Vagina (tissue), 2 donors: ENCODE measurements at regions not wholly inside any gene's neighbourhood (a gene's known extent, or its start where the extent isn't known, plus 50 kb on each side); places are given as distances from the start of the nearest gene placed in this dataset.
"Not testable (repeated sequence)": the region's sequence is repeated elsewhere in the genome, so short reads cannot be mapped to it uniquely, and the experiment has no call there.

Source experiments
- DNase-seq, 2 donors: peaks; one replicate each; pipeline ENCODE4 v3.0.0-alpha.2; 2017; ENCODE audit errors: extremely low spot score in 2 of 2
- H3K27ac ChIP-seq: fragments of 200-600 bp; sonication (generic); one replicate; pipeline ENCODE4 v1.5.1; 2019
- H3K27me3 ChIP-seq: fragments of 200-600 bp; sonication (generic); one replicate; pipeline ENCODE4 v1.5.1; 2019
- H3K36me3 ChIP-seq, 2 donors: fragments of 200-600 bp; sonication (generic); one replicate each; pipeline ENCODE4 v1.5.1; 2017 to 2019
- H3K4me1 ChIP-seq: fragments of 200-600 bp; sonication (generic); one replicate; pipeline ENCODE4 v1.5.1; 2019
- H3K4me3 ChIP-seq, 2 donors: fragments of 200-600 bp; sonication (generic); 1 replicate in 1 of 2; 2 replicates in 1 of 2; pipeline ENCODE4 v1.5.1; 2016 to 2019
- H3K9me3 ChIP-seq: fragments of 200-600 bp; sonication (generic); one replicate; pipeline ENCODE4 v1.5.1; 2019
- POLR2A ChIP-seq, 2 donors: fragments of 450-650 bp; IDR thresholded peaks; one replicate each; pipeline ENCODE4 v1.6.1; 2017; ENCODE audit warnings: antibody characterized with exemption in 2 of 2, mild to moderate bottlenecking in 2 of 2, moderate library complexity in 2 of 2
- POLR2AphosphoS5 ChIP-seq, 2 donors: sonication (generic); formaldehyde crosslinking; IDR thresholded peaks; one replicate each; pipeline ENCODE4 v1.9.0; 2017; ENCODE audit warnings: antibody characterized with exemption in 2 of 2, mild to moderate bottlenecking in 2 of 2, low read depth in 1 of 2; ENCODE audit not compliant: insufficient read depth in 1 of 2
- intact Hi-C: fragments of 100-400 bp; cut with DNase I; formaldehyde crosslinking; loops from one replicate; pipeline ENCODE4 v1.15.1; 2023
- TF ChIP-seq, protein P1 (sequence below), 3 experiments: fragments of 450-650 bp in 2 of 3; fragments of 200-600 bp in 1 of 3; sonication (generic) in 1 of 3; IDR thresholded peaks; one replicate each; pipeline ENCODE4 v1.5.1; 2017 to 2019; ENCODE audit warnings: antibody characterized with exemption in 3 of 3, mild to moderate bottlenecking in 2 of 3, moderate library complexity in 2 of 3

DNA sequence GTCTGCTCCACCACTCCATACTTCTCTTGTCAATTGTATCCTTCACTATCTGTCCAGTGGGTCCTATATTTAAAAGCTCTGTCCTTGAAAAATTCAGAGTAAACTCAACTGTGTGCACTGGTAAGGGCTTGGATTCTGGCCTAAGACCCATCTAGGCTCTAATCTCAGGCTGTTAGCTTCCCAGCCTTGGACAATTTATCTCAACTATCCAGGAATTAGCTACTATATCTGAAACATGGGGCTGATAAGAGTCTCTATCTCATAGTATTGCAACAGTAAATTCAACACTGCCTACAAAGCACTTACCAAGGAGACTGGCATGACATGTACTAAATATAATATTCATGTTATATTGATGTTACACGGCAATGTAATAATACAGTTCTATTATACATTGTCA lies 303.4 kb downstream of the XPNPEP1 start:
- Histone ChIP-seq H3K27ac (no peak overlapping the region), H3K36me3 (no peaks in the 10 kb centered on the region), H3K4me3 (no peak overlapping the region), H3K4me1 (no peaks in the 10 kb centered on the region), H3K9me3 (no peaks in the 10 kb centered on the region), H3K27me3 (no peaks in the 10 kb centered on the region)
- intact Hi-C loops = no loop called here
- TF ChIP-seq, protein P1, sequence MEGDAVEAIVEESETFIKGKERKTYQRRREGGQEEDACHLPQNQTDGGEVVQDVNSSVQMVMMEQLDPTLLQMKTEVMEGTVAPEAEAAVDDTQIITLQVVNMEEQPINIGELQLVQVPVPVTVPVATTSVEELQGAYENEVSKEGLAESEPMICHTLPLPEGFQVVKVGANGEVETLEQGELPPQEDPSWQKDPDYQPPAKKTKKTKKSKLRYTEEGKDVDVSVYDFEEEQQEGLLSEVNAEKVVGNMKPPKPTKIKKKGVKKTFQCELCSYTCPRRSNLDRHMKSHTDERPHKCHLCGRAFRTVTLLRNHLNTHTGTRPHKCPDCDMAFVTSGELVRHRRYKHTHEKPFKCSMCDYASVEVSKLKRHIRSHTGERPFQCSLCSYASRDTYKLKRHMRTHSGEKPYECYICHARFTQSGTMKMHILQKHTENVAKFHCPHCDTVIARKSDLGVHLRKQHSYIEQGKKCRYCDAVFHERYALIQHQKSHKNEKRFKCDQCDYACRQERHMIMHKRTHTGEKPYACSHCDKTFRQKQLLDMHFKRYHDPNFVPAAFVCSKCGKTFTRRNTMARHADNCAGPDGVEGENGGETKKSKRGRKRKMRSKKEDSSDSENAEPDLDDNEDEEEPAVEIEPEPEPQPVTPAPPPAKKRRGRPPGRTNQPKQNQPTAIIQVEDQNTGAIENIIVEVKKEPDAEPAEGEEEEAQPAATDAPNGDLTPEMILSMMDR (IDR thresholded peaks at IDR 0.05) = no peak
- TF ChIP-seq POLR2A (IDR thresholded peaks at IDR 0.05) = no peak
- TF ChIP-seq POLR2AphosphoS5 (IDR thresholded peaks at IDR 0.05; ENCODE audit: insufficient read depth in 1 of 2, low read depth in 1 of 2) = no peak
- no peak for DNase-seq

DNA sequence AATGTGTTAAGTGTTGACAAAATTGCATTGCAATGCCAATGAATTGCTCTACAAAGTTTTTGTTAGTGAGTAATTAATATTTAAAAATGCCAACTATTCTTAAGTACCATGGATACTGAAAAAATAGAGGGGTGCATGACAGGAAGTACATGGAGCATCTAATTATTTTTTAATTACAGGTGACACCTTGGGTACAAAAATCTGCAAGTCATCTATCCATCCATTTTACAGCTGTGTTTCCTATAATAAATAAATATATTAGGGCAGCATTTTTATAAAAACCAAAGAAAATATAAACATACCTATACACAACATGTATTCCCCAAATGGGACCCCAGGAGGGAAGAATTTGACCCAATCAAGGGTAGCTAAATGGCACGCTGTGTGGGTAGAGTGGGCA lies 304.6 kb downstream of the XPNPEP1 start:
- Histone ChIP-seq H3K4me3 (no peak overlapping the region), H3K27ac (no peak overlapping the region), H3K4me1 (no peaks in the 10 kb centered on the region), H3K36me3 (no peaks in the 10 kb centered on the region), H3K9me3 (no peaks in the 10 kb centered on the region), H3K27me3 (no peaks in the 10 kb centered on the region)
- TF ChIP-seq, protein P1 (IDR thresholded peaks at IDR 0.05) = no peak
- TF ChIP-seq POLR2AphosphoS5 (IDR thresholded peaks at IDR 0.05; ENCODE audit: insufficient read depth in 1 of 2, low read depth in 1 of 2) = no peak
- no peak for TF ChIP-seq POLR2A (IDR thresholded peaks at IDR 0.05)
- intact Hi-C loops = no loop called here
- no peak for DNase-seq

DNA sequence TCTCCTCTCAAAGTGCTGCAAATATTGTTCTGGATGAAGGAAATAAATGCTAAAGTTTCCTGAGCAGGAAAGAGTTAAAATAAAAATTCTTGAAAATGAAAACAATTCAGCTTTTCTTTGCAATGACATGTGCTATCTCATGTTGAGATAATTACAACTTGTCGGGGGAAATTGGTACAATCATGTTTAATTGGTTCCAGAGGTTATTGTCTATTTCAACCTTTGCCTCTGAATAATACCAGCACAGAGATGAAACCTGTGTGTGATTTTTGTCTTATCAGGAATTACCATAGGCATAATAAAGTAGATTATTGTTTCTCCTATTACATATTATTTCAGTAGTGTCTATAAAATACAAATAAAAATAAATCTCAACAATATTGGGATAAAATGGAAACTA lies 305.0 kb downstream of the XPNPEP1 start:
- intact Hi-C loops = no loop called here
- Histone ChIP-seq H3K27me3 (no peaks in the 10 kb centered on the region), H3K4me1 (no peaks in the 10 kb centered on the region), H3K9me3 (no peaks in the 10 kb centered on the region), H3K27ac (no peak overlapping the region), H3K4me3 (no peak overlapping the region), H3K36me3 (no peaks in the 10 kb centered on the region)
- DNase-seq = no peak
- TF ChIP-seq POLR2A (IDR thresholded peaks at IDR 0.05) (no peak), POLR2AphosphoS5 (IDR thresholded peaks at IDR 0.05; ENCODE audit: insufficient read depth in 1 of 2, low read depth in 1 of 2) (no peak)
- TF ChIP-seq, protein P1 (IDR thresholded peaks at IDR 0.05) = no peak

DNA sequence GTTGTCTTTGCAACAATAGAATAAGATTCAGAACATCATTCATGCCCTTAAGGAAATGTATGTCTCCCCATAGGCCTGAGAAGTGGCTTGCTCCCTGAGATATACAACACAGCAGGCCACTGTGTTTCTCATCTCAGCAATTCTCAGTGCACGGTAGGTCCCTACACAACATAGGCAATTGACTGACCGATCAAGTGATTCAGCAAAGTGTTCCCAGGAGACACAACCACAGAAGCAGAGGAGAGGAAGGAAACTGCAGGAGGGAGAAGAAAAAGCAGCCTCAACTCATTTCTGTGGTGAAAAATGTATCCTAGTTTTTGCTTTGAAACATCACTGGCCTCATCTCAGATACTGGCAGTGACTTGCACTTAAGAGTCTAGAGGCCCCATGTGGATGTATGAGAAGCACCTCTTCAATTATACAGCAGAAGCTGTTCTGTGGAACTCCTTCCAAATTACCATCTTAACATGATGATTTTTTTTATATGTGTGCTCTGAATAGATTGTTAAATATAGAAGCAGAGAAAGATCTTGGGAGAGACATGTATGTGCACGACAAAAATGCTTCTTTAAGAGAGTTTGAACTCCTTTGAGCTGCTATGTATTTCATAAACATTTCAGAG lies 306.8 kb downstream of the XPNPEP1 start:
- no peak overlapping the region for H3K27ac ChIP-seq
- H3K27me3 ChIP-seq = no peaks in the 10 kb centered on the region
- H3K36me3 ChIP-seq = no peaks in the 10 kb centered on the region
- H3K4me1 ChIP-seq = no peaks in the 10 kb centered on the region
- no peak overlapping the region for H3K4me3 ChIP-seq
- intact Hi-C loops = no loop called here
- no peaks in the 10 kb centered on the region for H3K9me3 ChIP-seq
- no peak for DNase-seq
- TF ChIP-seq, protein P1 (IDR thresholded peaks at IDR 0.05) = no peak
- TF ChIP-seq POLR2AphosphoS5 (IDR thresholded peaks at IDR 0.05; ENCODE audit: insufficient read depth in 1 of 2, low read depth in 1 of 2) (no peak), POLR2A (IDR thresholded peaks at IDR 0.05) (no peak)

DNA sequence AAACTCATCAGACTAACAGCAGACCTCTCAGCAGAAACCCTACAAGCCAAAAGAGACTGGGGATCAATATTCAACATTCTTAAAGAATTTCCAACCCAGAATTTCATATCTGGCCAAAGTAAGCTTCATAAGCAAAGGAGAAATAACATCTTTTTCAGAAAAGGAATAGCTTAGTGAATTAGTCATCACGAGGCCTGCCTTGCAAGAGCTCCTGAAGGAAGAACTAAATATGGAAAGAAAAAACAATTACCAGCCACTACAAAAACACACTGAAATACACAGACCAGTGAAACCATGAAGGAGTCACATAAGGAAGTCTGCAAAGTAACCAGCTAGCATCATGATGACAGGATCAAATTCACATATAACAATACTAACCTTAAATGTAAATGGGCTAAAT lies 328.0 kb downstream of the XPNPEP1 start:
- H3K4me3 ChIP-seq, intact Hi-C loops, H3K27ac ChIP-seq, H3K4me1 ChIP-seq, H3K36me3 ChIP-seq, DNase-seq, H3K27me3 ChIP-seq, H3K9me3 ChIP-seq: not testable (repeated sequence)
